ENCODE measurements at regions not wholly inside any gene's neighbourhood (a gene's known extent, or its start where the extent isn't known, plus 50 kb on each side); places are given as distances from the start of the nearest gene placed in this dataset.

- TF ChIP-seq CTCF (IDR thresholded peaks at IDR 0.05) = no peak
- TF ChIP-seq ZFX (IDR thresholded peaks at IDR 0.05; ENCODE audit: borderline replicate concordance) = no peak
These were observed 229.6 kb upstream of the SYT4 start for GRCh38 chr18:43506935-43507334.
